ENCODE measurements at regions not wholly inside any gene's neighbourhood (a gene's known extent, or its start where the extent isn't known, plus 50 kb on each side); places are given as distances from the start of the nearest gene placed in this dataset.

GRCh38 chr1:102628109-102628613 lies 480.2 kb downstream of the COL11A1 start:
- 44 to 51% methylated on average over 5 of the region's 5 CpGs for WGBS, 2 donors
- Histone ChIP-seq H3K4me1 (no peaks in the 10 kb centered on the region), H3K4me3 (peak overlapping the region in 1 of 4 donors; percentile 13), H3K27me3 (no peaks in the 10 kb centered on the region), H3K9me3 (no peaks in the 10 kb centered on the region), H3K27ac (no peak overlapping the region), H3K36me3 (no peaks in the 10 kb centered on the region)
- TF ChIP-seq POLR2A (IDR thresholded peaks at IDR 0.05): no peak
- TF ChIP-seq, protein P1, sequence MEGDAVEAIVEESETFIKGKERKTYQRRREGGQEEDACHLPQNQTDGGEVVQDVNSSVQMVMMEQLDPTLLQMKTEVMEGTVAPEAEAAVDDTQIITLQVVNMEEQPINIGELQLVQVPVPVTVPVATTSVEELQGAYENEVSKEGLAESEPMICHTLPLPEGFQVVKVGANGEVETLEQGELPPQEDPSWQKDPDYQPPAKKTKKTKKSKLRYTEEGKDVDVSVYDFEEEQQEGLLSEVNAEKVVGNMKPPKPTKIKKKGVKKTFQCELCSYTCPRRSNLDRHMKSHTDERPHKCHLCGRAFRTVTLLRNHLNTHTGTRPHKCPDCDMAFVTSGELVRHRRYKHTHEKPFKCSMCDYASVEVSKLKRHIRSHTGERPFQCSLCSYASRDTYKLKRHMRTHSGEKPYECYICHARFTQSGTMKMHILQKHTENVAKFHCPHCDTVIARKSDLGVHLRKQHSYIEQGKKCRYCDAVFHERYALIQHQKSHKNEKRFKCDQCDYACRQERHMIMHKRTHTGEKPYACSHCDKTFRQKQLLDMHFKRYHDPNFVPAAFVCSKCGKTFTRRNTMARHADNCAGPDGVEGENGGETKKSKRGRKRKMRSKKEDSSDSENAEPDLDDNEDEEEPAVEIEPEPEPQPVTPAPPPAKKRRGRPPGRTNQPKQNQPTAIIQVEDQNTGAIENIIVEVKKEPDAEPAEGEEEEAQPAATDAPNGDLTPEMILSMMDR (IDR thresholded peaks at IDR 0.05): no peak
- no peak for TF ChIP-seq POLR2AphosphoS5 (IDR thresholded peaks at IDR 0.05)
- TF ChIP-seq EP300 (IDR thresholded peaks at IDR 0.05): no peak
- ATAC-seq (ENCODE audit: low FRiP score in 2 of 2) (no peak), DNase-seq (no peak)

- Histone ChIP-seq H3K36me3 (no peaks in the 10 kb centered on the region), H3K27me3 (no peaks in the 10 kb centered on the region), H3K4me1 (no peaks in the 10 kb centered on the region), H3K27ac (no peak overlapping the region), H3K4me3 (no peak overlapping the region), H3K9me3 (no peaks in the 10 kb centered on the region)
- no peak for DNase-seq
- no peak for ATAC-seq (ENCODE audit: low FRiP score in 2 of 2)
- TF ChIP-seq EP300 (IDR thresholded peaks at IDR 0.05) (no peak), POLR2AphosphoS5 (IDR thresholded peaks at IDR 0.05) (no peak), POLR2A (IDR thresholded peaks at IDR 0.05) (no peak)
- TF ChIP-seq, protein P1 (IDR thresholded peaks at IDR 0.05): no peak
- WGBS, 2 donors: 74 to 81% methylated on average over 2 of the region's 2 CpGs
These were observed 481.2 kb downstream of the COL11A1 start for GRCh38 chr1:102627145-102627544.

- WGBS, 2 donors: 41 to 50% methylated on average over 2 of the region's 2 CpGs
- no peak for TF ChIP-seq POLR2A (IDR thresholded peaks at IDR 0.05)
- TF ChIP-seq POLR2AphosphoS5 (IDR thresholded peaks at IDR 0.05): no peak
- TF ChIP-seq, protein P1 (IDR thresholded peaks at IDR 0.05): no peak
- TF ChIP-seq EP300 (IDR thresholded peaks at IDR 0.05): no peak
- DNase-seq: no peak
- no peaks in the 10 kb centered on the region for H3K9me3 ChIP-seq
- H3K4me3 ChIP-seq: no peak overlapping the region
- no peaks in the 10 kb centered on the region for H3K27me3 ChIP-seq
- ATAC-seq (ENCODE audit: low FRiP score in 2 of 2): no peak
- no peaks in the 10 kb centered on the region for H3K36me3 ChIP-seq
- no peaks in the 10 kb centered on the region for H3K4me1 ChIP-seq
- H3K27ac ChIP-seq: no peak overlapping the region
These were observed 492.4 kb downstream of the COL11A1 start for GRCh38 chr1:102615896-102616295.

GRCh38 chr1:102595106-102595505 lies 513.2 kb downstream of the COL11A1 start:
- Histone ChIP-seq H3K36me3 (no peaks in the 10 kb centered on the region), H3K27me3 (no peaks in the 10 kb centered on the region), H3K4me3 (no peak overlapping the region), H3K4me1 (no peaks in the 10 kb centered on the region), H3K27ac (no peak overlapping the region), H3K9me3 (no peaks in the 10 kb centered on the region)
- TF ChIP-seq POLR2AphosphoS5 (IDR thresholded peaks at IDR 0.05): no peak
- TF ChIP-seq, protein P1 (IDR thresholded peaks at IDR 0.05): no peak
- no peak for TF ChIP-seq POLR2A (IDR thresholded peaks at IDR 0.05)
- TF ChIP-seq EP300 (IDR thresholded peaks at IDR 0.05): no peak
- ATAC-seq (ENCODE audit: low FRiP score in 2 of 2): no peak
- no peak for DNase-seq
- WGBS, 2 donors: 92 to 94% methylated on average over 2 of the region's 2 CpGs

GRCh38 chr1:102593276-102593675 lies 515.0 kb downstream of the COL11A1 start:
- ATAC-seq (ENCODE audit: low FRiP score in 2 of 2) (no peak), DNase-seq (no peak)
- no peak overlapping the region for H3K4me3 ChIP-seq
- no peaks in the 10 kb centered on the region for H3K4me1 ChIP-seq
- H3K9me3 ChIP-seq: no peaks in the 10 kb centered on the region
- TF ChIP-seq POLR2AphosphoS5 (IDR thresholded peaks at IDR 0.05) (no peak), EP300 (IDR thresholded peaks at IDR 0.05) (no peak), POLR2A (IDR thresholded peaks at IDR 0.05) (no peak)
- TF ChIP-seq, protein P1 (IDR thresholded peaks at IDR 0.05): no peak
- no peaks in the 10 kb centered on the region for H3K27me3 ChIP-seq
- no peaks in the 10 kb centered on the region for H3K36me3 ChIP-seq
- no peak overlapping the region for H3K27ac ChIP-seq
